ENCODE measurements at regions not wholly inside any gene's neighbourhood (a gene's known extent, or its start where the extent isn't known, plus 50 kb on each side); places are given as distances from the start of the nearest gene placed in this dataset.

DNA sequence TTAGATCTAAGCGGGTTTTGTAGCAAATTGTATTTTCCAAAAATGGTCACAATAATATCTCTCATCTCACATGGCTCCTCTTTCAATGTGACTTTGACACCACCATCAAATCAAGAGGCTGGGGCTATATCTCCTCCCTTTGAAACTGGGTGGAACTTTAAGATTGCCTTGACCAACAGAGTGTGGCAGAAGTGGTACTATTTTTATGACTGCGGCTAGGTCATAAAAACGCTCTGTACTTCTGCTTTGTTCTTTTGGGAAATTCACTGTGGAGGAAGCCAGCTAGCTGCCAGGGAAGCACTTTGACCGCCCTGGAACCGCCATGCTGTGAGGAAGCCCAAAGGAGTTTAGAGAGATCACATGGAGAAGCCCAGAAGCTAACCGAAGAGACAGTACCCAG lies 50.7 kb upstream of the ACOT11 start:
- no peak for DNase-seq (ENCODE audit: low spot score)

DNA sequence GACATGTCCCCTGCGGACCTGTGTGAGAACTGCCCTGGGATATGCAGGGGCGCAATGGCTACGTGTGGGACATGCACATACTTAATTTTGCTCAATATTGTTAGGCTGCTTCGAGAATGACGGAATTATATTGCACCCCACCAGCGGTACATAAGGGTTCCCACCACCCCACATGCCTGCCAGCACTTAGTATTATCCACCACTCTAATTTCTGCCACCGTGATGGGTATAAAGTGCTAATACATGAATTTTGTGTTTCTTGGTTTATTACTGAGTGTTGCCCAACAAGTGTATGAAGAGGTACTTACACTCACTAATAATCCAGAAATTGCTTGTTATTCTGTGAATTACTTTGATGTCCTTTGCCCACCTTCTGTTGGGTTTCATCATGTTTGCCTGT lies 52.1 kb upstream of the ACOT11 start:
- no peak for DNase-seq (ENCODE audit: low spot score)

- no peak for DNase-seq (ENCODE audit: low spot score)
Observed at GRCh38 chr1:54493608-54494007, 54.4 kb upstream of the ACOT11 start.

DNA sequence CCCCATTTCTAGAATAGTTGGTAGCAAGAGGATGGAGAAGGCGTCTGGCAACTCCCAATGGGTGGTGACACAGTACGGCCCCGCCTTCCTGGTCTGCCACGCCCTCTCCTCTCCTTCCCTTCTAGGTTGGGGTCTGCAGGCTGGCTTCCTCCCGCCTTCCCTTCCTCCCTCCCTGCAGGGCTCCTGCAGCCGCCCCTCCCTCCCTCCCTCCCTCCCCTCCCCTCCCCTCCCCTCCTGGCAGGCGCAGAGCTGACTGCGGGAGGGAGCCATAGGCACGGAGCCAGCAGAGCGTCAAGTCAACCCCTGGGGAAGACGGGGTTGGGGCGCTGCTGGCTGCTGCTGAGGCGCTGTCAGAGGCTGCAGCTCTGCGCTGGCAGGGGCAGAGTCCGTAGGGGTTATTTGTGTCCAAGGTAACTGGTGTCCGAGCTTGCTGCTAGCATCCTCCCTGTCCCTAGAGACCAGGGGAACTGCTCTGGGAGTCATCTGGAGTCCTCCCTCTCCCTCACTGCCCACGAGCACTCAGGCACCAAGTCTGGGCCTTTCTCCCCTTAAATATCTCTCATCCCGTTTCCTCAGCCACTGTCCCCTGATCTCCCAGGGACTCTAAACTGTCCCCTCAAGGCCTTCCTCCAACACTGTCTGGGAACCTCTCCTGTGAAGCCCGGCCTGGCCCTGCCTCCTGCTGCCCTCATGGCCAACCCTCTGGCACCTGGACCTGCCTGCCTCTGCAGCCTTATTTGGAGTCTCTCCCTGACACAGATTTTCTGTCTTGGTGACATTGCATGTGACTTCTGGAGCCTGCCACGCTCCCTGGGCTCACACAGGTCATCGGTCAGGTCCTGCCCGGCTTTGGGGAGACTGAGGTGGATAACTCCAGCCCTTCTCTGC lies 57.4 kb upstream of the ACOT11 start:
- no peak for DNase-seq (ENCODE audit: low spot score)

- DNase-seq (ENCODE audit: low spot score) = no peak
Observed at GRCh38 chr1:54489627-54490250, 58.3 kb upstream of the ACOT11 start.

GRCh38 chr1:54488779-54489626 lies 59.0 kb upstream of the ACOT11 start:
- peak; percentile 81 for DNase-seq (ENCODE audit: low spot score)

DNA sequence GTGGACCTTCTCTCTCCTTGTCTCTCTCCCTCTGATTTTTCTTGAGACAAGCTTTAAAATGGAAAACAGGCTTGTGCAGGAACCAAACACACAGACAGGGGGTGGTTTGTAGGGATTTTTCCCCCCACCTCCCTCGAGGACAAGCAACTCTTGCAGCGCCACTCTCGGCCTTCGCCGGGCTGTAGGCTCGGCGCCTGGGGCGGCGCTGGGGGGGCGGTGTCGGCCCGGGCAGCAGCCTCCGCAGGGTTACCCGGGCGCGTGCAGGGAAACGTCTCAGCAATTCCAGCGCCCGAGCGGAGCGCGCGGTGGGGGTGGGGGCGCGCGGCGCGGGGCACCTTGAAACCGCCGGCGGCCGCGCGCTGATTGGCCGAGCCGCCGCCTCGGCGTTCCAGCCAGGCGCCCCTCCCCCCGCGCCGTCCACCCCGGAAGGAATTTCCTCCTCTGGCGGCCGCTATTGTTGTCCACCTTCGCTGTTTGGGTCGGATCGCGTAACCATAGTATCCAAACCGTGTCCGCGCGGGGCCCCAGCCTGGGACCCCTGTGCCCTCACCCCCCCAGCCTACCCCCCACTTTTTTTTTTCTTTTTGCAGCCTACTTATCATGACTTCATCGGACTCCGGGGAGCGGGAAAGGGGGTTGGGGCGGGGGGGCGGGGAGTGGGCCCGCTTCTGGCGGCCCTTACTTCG lies 59.8 kb upstream of the ACOT11 start:
- DNase-seq (ENCODE audit: low spot score) = peak; percentile 89

DNA sequence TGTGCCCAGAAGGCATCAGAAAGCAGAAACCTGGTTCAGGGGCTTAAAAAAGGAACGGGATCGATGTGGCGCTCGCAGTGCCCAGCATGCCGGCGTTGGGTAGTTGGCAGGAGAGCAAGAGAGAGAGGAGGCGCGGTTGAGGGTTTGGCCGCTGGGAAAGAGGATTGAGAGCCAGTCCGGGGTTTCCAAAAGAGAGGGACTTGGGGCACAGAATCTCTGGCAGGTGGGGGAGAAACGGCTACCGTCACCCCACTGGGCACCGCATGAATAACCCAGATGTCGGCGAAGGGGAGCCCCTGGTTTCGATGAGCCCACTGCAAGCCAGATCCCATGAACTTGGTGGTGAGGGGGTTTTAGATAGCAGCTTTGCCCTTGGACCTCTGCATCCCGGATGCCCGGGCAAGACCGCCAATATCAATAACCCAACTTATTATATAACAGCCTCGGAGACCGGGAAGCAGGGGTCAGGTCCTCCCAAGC lies 60.4 kb upstream of the ACOT11 start:
- no peak for DNase-seq (ENCODE audit: low spot score)

DNA sequence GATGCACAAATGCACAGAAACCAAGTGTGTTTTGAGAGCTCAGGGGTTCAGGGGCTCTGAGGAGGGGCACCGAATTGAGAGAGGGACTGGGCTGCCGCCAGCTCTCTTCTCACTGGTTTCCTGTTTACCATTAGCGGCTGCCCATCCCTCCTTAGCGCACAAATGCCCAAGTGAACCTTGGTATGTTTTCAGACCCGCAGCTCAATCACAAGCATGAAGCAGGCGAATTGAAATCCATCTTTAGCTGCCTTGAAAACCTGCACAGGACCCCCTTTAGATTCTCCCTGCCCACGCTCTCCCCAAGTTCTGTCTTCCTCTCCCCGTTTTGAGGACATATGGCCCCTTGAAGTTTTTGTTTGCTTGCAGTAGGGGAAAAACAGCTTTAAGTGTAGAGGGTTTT lies 61.1 kb upstream of the ACOT11 start:
- DNase-seq (ENCODE audit: low spot score) = no peak

GRCh38 chr1:54485416-54485815 lies 62.6 kb upstream of the ACOT11 start:
- DNase-seq (ENCODE audit: low spot score) = no peak

GRCh38 chr1:54483875-54484437 lies 64.1 kb upstream of the ACOT11 start:
- no peak for DNase-seq (ENCODE audit: low spot score)

- DNase-seq (ENCODE audit: low spot score) = no peak
Observed at GRCh38 chr1:54481201-54481884, 66.7 kb upstream of the ACOT11 start.

DNA sequence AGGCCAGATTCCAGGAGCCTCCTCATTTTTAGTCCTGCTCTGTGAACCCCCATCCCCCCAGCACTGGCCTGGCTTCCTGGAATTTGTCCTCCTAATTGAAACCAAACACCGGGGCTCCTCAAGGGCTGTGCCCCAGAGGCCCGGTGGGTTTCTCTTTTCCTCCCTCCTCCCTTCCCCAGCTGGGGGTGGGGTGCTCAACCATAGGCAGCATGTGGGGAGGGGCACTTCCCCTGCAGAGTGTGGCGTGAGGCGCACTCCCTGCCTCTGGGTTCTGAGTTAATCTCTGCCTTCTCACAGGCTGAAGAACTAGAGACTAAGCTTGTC lies 67.5 kb upstream of the ACOT11 start:
- no peak for DNase-seq (ENCODE audit: low spot score)

DNA sequence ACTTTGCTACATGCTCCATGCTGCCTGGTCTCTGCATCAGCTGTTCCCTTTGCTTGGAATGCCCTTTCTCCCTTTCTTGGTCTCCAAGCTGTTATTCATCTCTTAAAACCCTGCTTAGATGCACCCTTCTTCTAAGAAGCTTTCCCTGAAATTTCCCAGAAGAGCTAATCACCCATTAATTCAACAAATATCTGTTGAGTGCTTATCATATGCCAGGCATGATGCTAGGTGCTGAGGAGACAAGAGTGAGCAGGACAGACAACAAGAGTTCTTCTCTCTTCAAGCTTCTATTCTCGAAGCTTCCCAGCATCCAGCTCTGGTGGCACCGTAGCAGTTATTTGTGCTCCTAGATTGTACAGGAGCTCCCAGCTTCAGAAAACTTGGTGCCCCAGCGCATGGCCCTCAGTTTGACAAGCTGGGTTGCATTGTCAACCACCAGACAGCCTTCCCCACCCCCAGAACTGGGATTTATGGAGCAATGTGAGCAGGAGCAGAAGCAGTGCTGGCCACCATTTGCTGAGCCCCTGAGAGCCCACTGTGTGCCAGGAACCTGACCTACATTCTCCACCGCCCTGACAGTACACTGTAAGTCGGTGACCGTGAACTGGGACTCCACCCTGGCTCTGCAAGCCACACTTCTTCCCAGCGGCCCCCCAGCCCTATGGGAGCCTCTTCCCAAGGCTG lies 68.0 kb upstream of the ACOT11 start:
- DNase-seq (ENCODE audit: low spot score) = no peak

DNA sequence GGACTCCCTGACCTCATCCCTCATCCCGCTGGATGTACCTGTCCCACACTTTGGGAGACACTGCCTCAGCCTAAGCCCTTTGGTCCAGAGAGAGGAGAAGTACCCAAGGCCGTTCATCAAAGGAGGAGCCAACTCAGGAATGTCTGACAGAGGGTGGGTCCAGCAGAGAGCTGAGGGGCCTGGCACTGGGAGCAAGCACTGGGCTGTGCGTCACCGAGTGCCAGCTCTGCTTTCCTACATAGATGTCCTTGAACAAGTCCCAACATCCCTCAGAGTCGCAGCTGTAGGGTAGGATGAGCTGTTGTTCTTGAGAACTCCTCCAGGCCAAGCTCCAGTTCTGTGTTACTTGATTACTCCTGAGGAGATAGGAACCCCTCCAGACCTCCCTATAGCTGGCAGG lies 68.8 kb upstream of the ACOT11 start:
- DNase-seq (ENCODE audit: low spot score) = no peak

- no peak for DNase-seq (ENCODE audit: low spot score)
Observed at GRCh38 chr1:54477153-54477561, 70.9 kb upstream of the ACOT11 start.

DNA sequence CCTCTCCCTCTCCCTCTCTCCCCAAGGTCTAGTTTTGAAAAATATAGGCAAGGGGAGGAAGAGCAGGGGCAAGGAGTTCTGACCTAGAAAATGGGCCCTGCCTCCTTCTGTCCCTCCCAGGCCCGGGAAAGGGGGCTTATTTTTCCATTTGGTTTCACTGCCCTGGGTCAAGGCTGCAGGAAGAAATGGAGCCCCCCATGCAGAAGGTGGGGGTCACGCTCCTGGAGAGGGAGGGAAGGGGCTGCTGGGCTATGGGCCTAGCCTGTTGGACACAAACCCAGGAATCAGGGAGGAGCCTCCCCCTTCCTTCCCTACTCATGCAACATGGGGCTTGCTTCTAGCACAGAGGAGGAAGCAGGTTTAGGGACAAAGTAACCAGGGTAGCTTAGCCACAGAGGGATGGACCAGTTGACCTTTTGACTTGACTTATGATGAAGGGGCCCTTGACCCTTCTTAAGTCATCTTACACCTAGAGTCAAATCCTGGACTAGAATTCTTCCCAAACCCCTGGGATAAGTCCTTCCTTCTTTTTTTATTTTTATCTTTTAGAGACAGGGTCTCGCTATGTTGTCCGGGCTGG lies 70.4 kb upstream of the SSBP3 start:
- DNase-seq (ENCODE audit: low spot score) = no peak

DNA sequence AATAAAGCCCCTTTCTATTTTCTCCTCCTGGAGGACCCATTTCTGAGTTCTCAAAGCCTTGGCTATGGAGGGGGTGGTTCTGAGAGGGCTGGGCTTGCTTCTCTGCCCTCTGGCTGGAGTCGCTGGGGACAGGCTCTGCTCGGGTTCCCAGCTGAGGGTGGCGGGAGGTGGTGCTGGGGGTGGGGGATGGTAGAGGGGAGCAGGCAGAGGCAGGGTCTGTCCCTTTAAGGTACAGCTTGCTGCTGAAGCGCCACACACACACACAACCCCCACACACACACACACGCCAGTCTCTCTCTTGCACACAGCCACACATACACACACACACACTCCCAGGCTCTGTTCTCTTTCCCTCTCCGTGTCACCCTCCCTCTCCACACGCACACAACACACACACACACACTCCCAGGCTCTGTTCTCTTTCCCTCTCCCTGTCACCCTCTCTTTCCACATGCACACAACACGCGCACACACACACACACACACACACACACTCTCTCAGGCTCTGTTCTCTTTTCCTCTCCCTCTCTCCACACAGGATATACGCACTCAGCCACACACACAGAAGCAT lies 69.8 kb upstream of the SSBP3 start:
- DNase-seq (ENCODE audit: low spot score) = no peak

- no peak for DNase-seq (ENCODE audit: low spot score)
Observed at GRCh38 chr1:54475357-54475881, 69.2 kb upstream of the SSBP3 start.
